ENCODE measurements at regions not wholly inside any gene's neighbourhood (a gene's known extent, or its start where the extent isn't known, plus 50 kb on each side); places are given as distances from the start of the nearest gene placed in this dataset.

GRCh38 chr16:61128545-61129323 is 907.5 kb downstream of the CDH8 start:
- ChIA-PET POLR2A (no interaction called here), CTCF (no interaction called here)
- in situ Hi-C loops (cut with HindIII; ENCODE audit: low pct_unique_long_range_greater_than_20kb, low sequenced_read_pairs) (no loop called here), intact Hi-C loops (cut with micrococcal nuclease; ENCODE audit: unreplicated experiment) (no loop called here)
- no peaks in the 10 kb centered on the region for H3K36me3 ChIP-seq (ENCODE audit: control insufficient read depth, insufficient read depth, low read length)
- no peaks in the 10 kb centered on the region for H3K9me3 ChIP-seq (ENCODE audit: control insufficient read depth, insufficient read depth, low read depth, low read length)
- no peak overlapping the region for H3K4me3 ChIP-seq (ENCODE audit: low read depth in 2 of 2, low read length in 2 of 2)
- H3K4me1 ChIP-seq (ENCODE audit: control insufficient read depth, insufficient read depth, low read length): no peaks in the 10 kb centered on the region
- TF ChIP-seq CTCF (IDR thresholded peaks at IDR 0.05) (no peak), TCF7L2 (IDR thresholded peaks at IDR 0.05; ENCODE audit: low read depth, low read length) (no peak), SIN3A (IDR thresholded peaks at IDR 0.05; ENCODE audit: borderline replicate concordance, insufficient read depth, low read depth, low read length) (no peak), POLR2AphosphoS5 (IDR thresholded peaks at IDR 0.05; ENCODE audit: low read depth, low read length) (no peak), REST (IDR thresholded peaks at IDR 0.05; ENCODE audit: insufficient read depth in 1 of 2, low read depth in 2 of 2, low read length in 1 of 2) (no peak)
- H3K27ac ChIP-seq (ENCODE audit: low read length): no peak overlapping the region
- no TSS peak for BruUV-seq (replicated peaks)
- DNase-seq (ENCODE audit: low read depth, low spot score) (no peak), ATAC-seq (no peak)
- no peaks in the 10 kb centered on the region for H3K27me3 ChIP-seq (ENCODE audit: control insufficient read depth, insufficient read depth, low read length)

GRCh38 chr16:61105544-61105943 is 930.7 kb downstream of the CDH8 start:
- CTCF ChIA-PET: no interaction called here
- POLR2A ChIA-PET: no interaction called here

More at GRCh38 chr16:61105544-61105943, 930.7 kb downstream of the CDH8 start:
- H3K36me3 ChIP-seq (ENCODE audit: control insufficient read depth, insufficient read depth, low read length): no peaks in the 10 kb centered on the region
- intact Hi-C loops (cut with micrococcal nuclease; ENCODE audit: unreplicated experiment) (no loop called here), in situ Hi-C loops (cut with HindIII; ENCODE audit: low pct_unique_long_range_greater_than_20kb, low sequenced_read_pairs) (no loop called here)
- BruUV-seq (replicated peaks): no TSS peak
- DNase-seq (ENCODE audit: low read depth, low spot score) (no peak), ATAC-seq (no peak)
- H3K27ac ChIP-seq (ENCODE audit: low read length): no peak overlapping the region
- H3K4me1 ChIP-seq (ENCODE audit: control insufficient read depth, insufficient read depth, low read length): no peaks in the 10 kb centered on the region
- H3K9me3 ChIP-seq (ENCODE audit: control insufficient read depth, insufficient read depth, low read depth, low read length): no peaks in the 10 kb centered on the region
- H3K27me3 ChIP-seq (ENCODE audit: control insufficient read depth, insufficient read depth, low read length): no peaks in the 10 kb centered on the region
- H3K4me3 ChIP-seq (ENCODE audit: low read depth in 2 of 2, low read length in 2 of 2): no peak overlapping the region
- no peak for TF ChIP-seq POLR2AphosphoS5 (IDR thresholded peaks at IDR 0.05; ENCODE audit: low read depth, low read length)
- TF ChIP-seq CTCF (IDR thresholded peaks at IDR 0.05): no peak
- TF ChIP-seq SIN3A (IDR thresholded peaks at IDR 0.05; ENCODE audit: borderline replicate concordance, insufficient read depth, low read depth, low read length): no peak
- TF ChIP-seq TCF7L2 (IDR thresholded peaks at IDR 0.05; ENCODE audit: low read depth, low read length): no peak
- no peak for TF ChIP-seq REST (IDR thresholded peaks at IDR 0.05; ENCODE audit: insufficient read depth in 1 of 2, low read depth in 2 of 2, low read length in 1 of 2)

Measured in Panc1 (cell line).